ENCODE measurements at regions not wholly inside any gene's neighbourhood (a gene's known extent, or its start where the extent isn't known, plus 50 kb on each side); places are given as distances from the start of the nearest gene placed in this dataset.

DNA sequence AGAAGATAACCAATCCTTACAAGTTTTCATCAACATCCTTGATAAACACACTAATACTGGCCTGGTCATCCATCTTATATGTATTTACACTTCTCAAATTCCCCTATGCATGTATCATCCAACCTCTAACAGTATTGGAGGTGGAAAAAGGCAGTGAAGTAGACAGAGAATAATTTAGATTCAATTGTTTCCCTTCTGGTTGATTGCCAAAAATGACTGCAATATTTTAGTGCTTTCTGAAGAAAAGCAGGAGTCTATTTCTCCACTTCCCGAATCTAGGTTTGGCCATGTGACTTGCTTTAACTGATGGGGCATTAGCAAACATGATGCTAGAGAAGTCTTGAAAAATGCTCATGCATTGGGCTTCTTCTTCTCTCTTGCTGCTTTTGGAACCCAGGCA, 78.3 kb upstream of the METAP2 start:
- TF ChIP-seq POLR2A (IDR thresholded peaks at IDR 0.05): no peak
- TF ChIP-seq, protein P1, sequence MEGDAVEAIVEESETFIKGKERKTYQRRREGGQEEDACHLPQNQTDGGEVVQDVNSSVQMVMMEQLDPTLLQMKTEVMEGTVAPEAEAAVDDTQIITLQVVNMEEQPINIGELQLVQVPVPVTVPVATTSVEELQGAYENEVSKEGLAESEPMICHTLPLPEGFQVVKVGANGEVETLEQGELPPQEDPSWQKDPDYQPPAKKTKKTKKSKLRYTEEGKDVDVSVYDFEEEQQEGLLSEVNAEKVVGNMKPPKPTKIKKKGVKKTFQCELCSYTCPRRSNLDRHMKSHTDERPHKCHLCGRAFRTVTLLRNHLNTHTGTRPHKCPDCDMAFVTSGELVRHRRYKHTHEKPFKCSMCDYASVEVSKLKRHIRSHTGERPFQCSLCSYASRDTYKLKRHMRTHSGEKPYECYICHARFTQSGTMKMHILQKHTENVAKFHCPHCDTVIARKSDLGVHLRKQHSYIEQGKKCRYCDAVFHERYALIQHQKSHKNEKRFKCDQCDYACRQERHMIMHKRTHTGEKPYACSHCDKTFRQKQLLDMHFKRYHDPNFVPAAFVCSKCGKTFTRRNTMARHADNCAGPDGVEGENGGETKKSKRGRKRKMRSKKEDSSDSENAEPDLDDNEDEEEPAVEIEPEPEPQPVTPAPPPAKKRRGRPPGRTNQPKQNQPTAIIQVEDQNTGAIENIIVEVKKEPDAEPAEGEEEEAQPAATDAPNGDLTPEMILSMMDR (IDR thresholded peaks at IDR 0.05 in 8 of 11, conservative IDR thresholded peaks at IDR 0.05 in 3 of 11): no peak

All from spleen (tissue), 7 donors.